GM12878 (cell line): ENCODE measurements at regions not wholly inside any gene's neighbourhood (a gene's known extent, or its start where the extent isn't known, plus 50 kb on each side); places are given as distances from the start of the nearest gene placed in this dataset.

Source experiments
- ATAC-seq: fragments of 200-7000 bp; cut with Tn5 transposase; 3 replicates; pipeline ENCODE4 v1.9.1; 2020; ENCODE audit warnings: mild to moderate bottlenecking, moderate library complexity
- BruUV-seq: library from RNA; stranded (reverse); fragments of 400-500 nt; replicated peaks from 2 replicates; lab custom pipeline; 2021; lab: Mats Ljungman, UMichigan
- CTCF ChIA-PET: fragments of 300-600 bp; sonication (Branson Sonifier 250); formaldehyde crosslinking; extraction: SDS; loops from one replicate; lab custom pipeline; 2021; ENCODE audit warnings: inconsistent platforms; lab: Yijun Ruan, JAX
- POLR2A ChIA-PET: fragments of 350-600 bp; formaldehyde crosslinking; extraction: SDS; loops from one replicate; lab custom pipeline; 2021; ENCODE audit warnings: inconsistent platforms; lab: Charles Lee
- RAD21 ChIA-PET: fragments of 300-600 bp; sonication (Branson Sonifier 250); formaldehyde crosslinking; loops from one replicate; lab custom pipeline; 2023; ENCODE audit warnings: antibody characterized with exemption; ENCODE audit not compliant: unreplicated experiment; lab: Charles Lee
- SMC1A ChIA-PET: fragments of 300-600 bp; sonication (Branson Sonifier 250); formaldehyde crosslinking; loops from one replicate; lab custom pipeline; 2023; ENCODE audit not compliant: unreplicated experiment, uncharacterized antibody; lab: Charles Lee
- DNase-seq: peaks from one replicate; pipeline ENCODE4 v3.0.0-alpha.2; 2011; ENCODE audit warnings: low read depth, low spot score
- FAIRE-seq: peaks from 3 replicates; lab custom pipeline; 2011; peaks lifted over from hg19 to GRCh38; lab: Jason Lieb, UNC
- H2AFZ ChIP-seq: 2 replicates; pipeline ENCODE4 v1.6.0; 2011; ENCODE audit warnings: low read depth, low read length, control low read depth; ENCODE audit not compliant: control insufficient read depth
- H3K27ac ChIP-seq: 2 replicates; pipeline ENCODE4 v1.5.1; 2011; ENCODE audit warnings: control low read depth; ENCODE audit not compliant: control insufficient read depth, insufficient read depth
- H3K27me3 ChIP-seq, 2 experiments: replicated peaks in 1 of 2; 2 replicates each; pipeline versions ENCODE4 v1.6.0 to v1.6.1; 2011; ENCODE audit warnings: low read length in 1 of 2; ENCODE audit not compliant: control insufficient read depth in 2 of 2, insufficient read depth in 2 of 2
- H3K36me3 ChIP-seq, 2 experiments: 2 replicates each; pipeline ENCODE4 v1.5.1; 2011; ENCODE audit warnings: low read length in 1 of 2; ENCODE audit not compliant: control insufficient read depth in 2 of 2, insufficient read depth in 2 of 2
- H3K4me1 ChIP-seq: 2 replicates; pipeline ENCODE4 v1.6.1; 2011; ENCODE audit warnings: mild to moderate bottlenecking, low read length, moderate library complexity, mixed read lengths; ENCODE audit not compliant: control insufficient read depth, insufficient read depth
- H3K4me2 ChIP-seq: 2 replicates; pipeline ENCODE4 v1.6.0; 2011; ENCODE audit warnings: control low read depth; ENCODE audit not compliant: control insufficient read depth, insufficient read depth
- H3K4me3 ChIP-seq: fragments of 200-600 bp; sonication (generic); 2 replicates; pipeline ENCODE4 v1.5.1; 2016
- H3K79me2 ChIP-seq: 2 replicates; pipeline ENCODE4 v1.6.0; 2011; ENCODE audit warnings: low read length; ENCODE audit not compliant: control insufficient read depth, insufficient read depth
- H3K9ac ChIP-seq: 2 replicates; pipeline ENCODE4 v1.8.0; 2011; ENCODE audit warnings: low read length, control low read depth, mixed read lengths; ENCODE audit not compliant: control insufficient read depth, insufficient read depth
- H3K9me3 ChIP-seq: replicated peaks from 3 replicates; pipeline ENCODE4 v1.5.1; 2011; ENCODE audit warnings: mild to moderate bottlenecking, low read length; ENCODE audit not compliant: control insufficient read depth, insufficient read depth
- H4K20me1 ChIP-seq: 2 replicates; pipeline ENCODE4 v1.6.0; 2011; ENCODE audit not compliant: control insufficient read depth, insufficient read depth
- CBX3 ChIP-seq: fragments of 200-600 bp; sonication (generic); IDR thresholded peaks from 2 replicates; pipeline ENCODE4 v1.6.1; 2016; ENCODE audit warnings: low read depth, borderline replicate concordance
- CBX5 ChIP-seq: sonication (generic); IDR thresholded peaks from 2 replicates; pipeline ENCODE4 v1.6.1; 2016; ENCODE audit warnings: low read depth, moderate library complexity, mild to moderate bottlenecking, inconsistent platforms
- ESRRA ChIP-seq: IDR thresholded peaks from 2 replicates; pipeline ENCODE4 v1.6.1; 2012; ENCODE audit warnings: mild to moderate bottlenecking, low read length, improper control_type of control experiment
- JUNB ChIP-seq: IDR thresholded peaks from 2 replicates; pipeline ENCODE4 v1.6.1; 2016; ENCODE audit warnings: antibody characterized with exemption, mild to moderate bottlenecking
- NFXL1 ChIP-seq: fragments of 450-650 bp; IDR thresholded peaks from 2 replicates; pipeline ENCODE4 v1.6.1; 2017; ENCODE audit warnings: antibody characterized with exemption, mild to moderate bottlenecking, borderline replicate concordance
- POLR2AphosphoS2 ChIP-seq: IDR thresholded peaks from 2 replicates; pipeline ENCODE4 v1.6.1; 2011; ENCODE audit warnings: low read depth, mild to moderate bottlenecking, low read length, improper control_type of control experiment, moderate library complexity
- RBBP5 ChIP-seq: fragments of 200-600 bp; sonication (generic); conservative IDR thresholded peaks from 2 replicates; pipeline ENCODE4 v1.6.1; 2016
- RCOR1 ChIP-seq: conservative IDR thresholded peaks from 2 replicates; pipeline ENCODE4 v1.6.1; 2012; ENCODE audit warnings: low read depth, low read length, improper control_type of control experiment
- RELA ChIP-seq: fragments of 450-650 bp; IDR thresholded peaks from 2 replicates; pipeline ENCODE4 v1.8.0; 2014; ENCODE audit warnings: borderline replicate concordance; ENCODE audit not compliant: partially characterized antibody
- SIX5 ChIP-seq: IDR thresholded peaks from 2 replicates; pipeline ENCODE4 v1.6.1; 2011; ENCODE audit warnings: mild to moderate bottlenecking, low read depth, low read length, moderate library complexity; ENCODE audit not compliant: severe bottlenecking
- ZBED1 ChIP-seq: IDR thresholded peaks from 2 replicates; pipeline ENCODE4 v1.6.1; 2016; ENCODE audit warnings: borderline replicate concordance
- WGBS: methylation state at CpG from one replicate; pipeline ENCODE4 v1.1.6; 2016; ENCODE audit warnings: low lambda C conversion rate; ENCODE audit not compliant: insufficient replicate concordance, insufficient coverage; ENCODE audit errors: missing lambda C conversion rate; 5-methylcytosine and 5-hydroxymethylcytosine counted together
- in situ Hi-C: fragments of 300-500 bp; cut with MboI; formaldehyde crosslinking; loops from 9 replicates; pipeline ENCODE4 v1.14.3; 2018; ENCODE audit warnings: mixed read lengths
- intact Hi-C: fragments of 100-400 bp; cut with micrococcal nuclease; formaldehyde crosslinking; loops from one replicate; pipeline ENCODE4 v1.14.2; 2022; ENCODE audit not compliant: unreplicated experiment
- TF ChIP-seq, protein P1 (sequence below): IDR thresholded peaks from 2 replicates; pipeline ENCODE4 v1.6.1; 2011; ENCODE audit warnings: low read depth, low read length, improper control_type of control experiment, borderline replicate concordance
- TF ChIP-seq, protein P2 (sequence below): fragments of 450-650 bp; formaldehyde crosslinking; IDR thresholded peaks from 2 replicates; pipeline ENCODE4 v1.4.0; 2022; ENCODE audit warnings: mild to moderate bottlenecking, moderate library complexity
- TF ChIP-seq, protein P3 (sequence below): IDR thresholded peaks from 2 replicates; pipeline ENCODE4 v1.6.1; 2011; ENCODE audit warnings: mild to moderate bottlenecking, low read depth, low read length, moderate library complexity; ENCODE audit not compliant: insufficient replicate concordance
- TF ChIP-seq, protein P4 (sequence below): IDR thresholded peaks from 2 replicates; pipeline ENCODE4 v1.6.1; 2011; ENCODE audit warnings: low read depth, mild to moderate bottlenecking, low read length, moderate library complexity, borderline replicate concordance; ENCODE audit errors: extremely low read depth
- TF ChIP-seq, protein P5 (sequence below): IDR thresholded peaks from 2 replicates; pipeline ENCODE4 v1.6.1; 2012; ENCODE audit warnings: low read depth, low read length, improper control_type of control experiment

DNA sequence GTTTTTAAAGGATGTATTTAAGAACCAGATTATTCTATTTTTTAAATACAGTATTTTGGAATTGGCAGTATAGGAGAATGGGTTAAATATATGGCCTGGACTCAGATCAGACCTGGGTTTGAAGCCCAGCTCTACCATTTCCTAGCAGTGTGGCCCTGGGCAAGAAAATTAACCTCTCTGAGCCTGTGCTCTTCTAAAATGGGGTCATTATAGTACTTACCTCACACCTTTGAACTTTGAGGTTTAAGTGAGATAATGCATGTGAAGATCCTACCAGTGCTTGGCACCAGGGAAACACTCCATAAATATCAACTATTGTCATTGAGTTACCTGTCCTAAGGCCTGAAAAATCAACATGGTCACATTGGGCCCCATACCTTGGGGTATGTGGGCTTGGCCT is 93.4 kb upstream of the WSB1 start (continued):
- TF ChIP-seq ZBED1, result no peak

DNA sequence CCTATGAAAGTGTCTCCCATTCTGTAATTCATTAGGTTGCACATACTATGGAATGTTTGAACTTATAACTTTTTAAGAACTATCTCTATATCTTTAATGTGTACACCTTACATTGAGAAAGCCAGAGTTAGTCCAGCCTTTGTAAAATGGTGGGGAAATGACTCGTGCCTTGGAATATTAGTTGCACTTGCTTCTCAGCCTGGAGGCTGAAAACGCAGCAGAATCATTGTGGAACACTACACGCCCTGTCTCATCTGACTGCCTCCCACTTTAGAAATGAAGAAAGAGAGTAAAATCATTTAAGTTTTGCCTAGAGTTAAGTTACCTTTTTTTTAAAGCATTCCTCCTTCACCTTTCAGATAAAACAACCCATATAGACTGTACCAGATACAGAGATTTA is 90.7 kb upstream of the WSB1 start:
- FAIRE-seq (no peak), ATAC-seq (no peak), DNase-seq (no peak)
- H3K4me3 ChIP-seq, result no peak overlapping the region
- no peak for TF ChIP-seq SIX5
- TF ChIP-seq JUNB, result no peak
- TF ChIP-seq RCOR1, result no peak
- TF ChIP-seq, protein P1, sequence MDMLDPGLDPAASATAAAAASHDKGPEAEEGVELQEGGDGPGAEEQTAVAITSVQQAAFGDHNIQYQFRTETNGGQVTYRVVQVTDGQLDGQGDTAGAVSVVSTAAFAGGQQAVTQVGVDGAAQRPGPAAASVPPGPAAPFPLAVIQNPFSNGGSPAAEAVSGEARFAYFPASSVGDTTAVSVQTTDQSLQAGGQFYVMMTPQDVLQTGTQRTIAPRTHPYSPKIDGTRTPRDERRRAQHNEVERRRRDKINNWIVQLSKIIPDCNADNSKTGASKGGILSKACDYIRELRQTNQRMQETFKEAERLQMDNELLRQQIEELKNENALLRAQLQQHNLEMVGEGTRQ, result no peak
- TF ChIP-seq, protein P2, sequence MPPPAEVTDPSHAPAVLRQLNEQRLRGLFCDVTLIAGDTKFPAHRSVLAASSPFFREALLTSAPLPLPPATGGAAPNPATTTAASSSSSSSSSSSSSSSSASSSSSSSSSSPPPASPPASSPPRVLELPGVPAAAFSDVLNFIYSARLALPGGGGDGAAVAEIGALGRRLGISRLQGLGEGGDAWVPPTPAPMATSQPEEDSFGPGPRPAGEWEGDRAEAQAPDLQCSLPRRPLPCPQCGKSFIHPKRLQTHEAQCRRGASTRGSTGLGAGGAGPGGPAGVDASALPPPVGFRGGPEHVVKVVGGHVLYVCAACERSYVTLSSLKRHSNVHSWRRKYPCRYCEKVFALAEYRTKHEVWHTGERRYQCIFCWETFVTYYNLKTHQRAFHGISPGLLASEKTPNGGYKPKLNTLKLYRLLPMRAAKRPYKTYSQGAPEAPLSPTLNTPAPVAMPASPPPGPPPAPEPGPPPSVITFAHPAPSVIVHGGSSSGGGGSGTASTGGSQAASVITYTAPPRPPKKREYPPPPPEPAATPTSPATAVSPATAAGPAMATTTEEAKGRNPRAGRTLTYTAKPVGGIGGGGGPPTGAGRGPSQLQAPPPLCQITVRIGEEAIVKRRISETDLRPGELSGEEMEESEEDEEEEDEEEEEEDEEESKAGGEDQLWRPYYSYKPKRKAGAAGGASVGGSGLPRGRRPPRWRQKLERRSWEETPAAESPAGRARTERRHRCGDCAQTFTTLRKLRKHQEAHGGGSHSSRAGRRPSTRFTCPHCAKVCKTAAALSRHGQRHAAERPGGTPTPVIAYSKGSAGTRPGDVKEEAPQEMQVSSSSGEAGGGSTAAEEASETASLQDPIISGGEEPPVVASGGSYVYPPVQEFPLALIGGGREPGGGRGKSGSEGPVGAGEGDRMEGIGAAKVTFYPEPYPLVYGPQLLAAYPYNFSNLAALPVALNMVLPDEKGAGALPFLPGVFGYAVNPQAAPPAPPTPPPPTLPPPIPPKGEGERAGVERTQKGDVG, result no peak
- no peak for TF ChIP-seq POLR2AphosphoS2
- no peak for TF ChIP-seq CBX3
- TF ChIP-seq NFXL1, result no peak
- TF ChIP-seq, protein P3, sequence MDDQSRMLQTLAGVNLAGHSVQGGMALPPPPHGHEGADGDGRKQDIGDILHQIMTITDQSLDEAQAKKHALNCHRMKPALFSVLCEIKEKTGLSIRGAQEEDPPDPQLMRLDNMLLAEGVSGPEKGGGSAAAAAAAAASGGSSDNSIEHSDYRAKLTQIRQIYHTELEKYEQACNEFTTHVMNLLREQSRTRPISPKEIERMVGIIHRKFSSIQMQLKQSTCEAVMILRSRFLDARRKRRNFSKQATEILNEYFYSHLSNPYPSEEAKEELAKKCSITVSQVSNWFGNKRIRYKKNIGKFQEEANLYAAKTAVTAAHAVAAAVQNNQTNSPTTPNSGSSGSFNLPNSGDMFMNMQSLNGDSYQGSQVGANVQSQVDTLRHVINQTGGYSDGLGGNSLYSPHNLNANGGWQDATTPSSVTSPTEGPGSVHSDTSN, result no peak
- TF ChIP-seq RELA, result no peak
- no peak for TF ChIP-seq ESRRA
- TF ChIP-seq, protein P4, sequence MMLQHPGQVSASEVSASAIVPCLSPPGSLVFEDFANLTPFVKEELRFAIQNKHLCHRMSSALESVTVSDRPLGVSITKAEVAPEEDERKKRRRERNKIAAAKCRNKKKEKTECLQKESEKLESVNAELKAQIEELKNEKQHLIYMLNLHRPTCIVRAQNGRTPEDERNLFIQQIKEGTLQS, result no peak
- TF ChIP-seq, protein P5, sequence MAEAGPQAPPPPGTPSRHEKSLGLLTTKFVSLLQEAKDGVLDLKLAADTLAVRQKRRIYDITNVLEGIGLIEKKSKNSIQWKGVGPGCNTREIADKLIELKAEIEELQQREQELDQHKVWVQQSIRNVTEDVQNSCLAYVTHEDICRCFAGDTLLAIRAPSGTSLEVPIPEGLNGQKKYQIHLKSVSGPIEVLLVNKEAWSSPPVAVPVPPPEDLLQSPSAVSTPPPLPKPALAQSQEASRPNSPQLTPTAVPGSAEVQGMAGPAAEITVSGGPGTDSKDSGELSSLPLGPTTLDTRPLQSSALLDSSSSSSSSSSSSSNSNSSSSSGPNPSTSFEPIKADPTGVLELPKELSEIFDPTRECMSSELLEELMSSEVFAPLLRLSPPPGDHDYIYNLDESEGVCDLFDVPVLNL, result no peak
- TF ChIP-seq CBX5, result no peak
- TF ChIP-seq RBBP5, result no peak
- in situ Hi-C loops, result no loop called here
- CTCF ChIA-PET, result interaction anchor here (0.9 kb wide), 1 partner anchor 34 kb away, joined by 3 read pairs; no protein-coding TSS in a partner anchor
- no peak overlapping the region for H3K9ac ChIP-seq
- SMC1A ChIA-PET, result interaction anchor here (1.5 to 7.2 kb wide), 3 partner anchors 8 to 34 kb away, joined by 4 to 66 read pairs (median 6); no protein-coding TSS in a partner anchor
- H2AFZ ChIP-seq, result no peak overlapping the region
- H3K4me2 ChIP-seq, result no peak overlapping the region
- no peaks in the 10 kb centered on the region for H4K20me1 ChIP-seq
- H3K36me3 ChIP-seq, result no peaks in the 10 kb centered on the region
- no peaks in the 10 kb centered on the region for H3K4me1 ChIP-seq
- RAD21 ChIA-PET, result interaction anchor here (1.0 kb wide), 1 partner anchor 34 kb away, joined by 3 read pairs; no protein-coding TSS in a partner anchor
- no TSS peak for BruUV-seq
- no peaks in the 10 kb centered on the region for H3K79me2 ChIP-seq
- no peak overlapping the region for H3K27ac ChIP-seq
- intact Hi-C loops, result no loop called here
- no peaks in the 10 kb centered on the region for H3K9me3 ChIP-seq
- 55% methylated on average over 3 of the region's 3 CpGs for WGBS
- POLR2A ChIA-PET, result no interaction called here
- H3K27me3 ChIP-seq, result no peaks in the 10 kb centered on the region
